ENCODE measurements at regions not wholly inside any gene's neighbourhood (a gene's known extent, or its start where the extent isn't known, plus 50 kb on each side); places are given as distances from the start of the nearest gene placed in this dataset.
"Not testable (repeated sequence)": the region's sequence is repeated elsewhere in the genome, so short reads cannot be mapped to it uniquely, and the experiment has no call there.

- TF ChIP-seq CTCF (conservative IDR thresholded peaks at IDR 0.05; ENCODE audit: low read depth, low read length); EZH2 (IDR thresholded peaks at IDR 0.05; ENCODE audit: low read length, unreplicated experiment): not testable (repeated sequence)
Measured at GRCh38 chr7:150035769-150036168, 162.0 kb downstream of the ATP6V0E2 start.

Data from PC-3 (cell line).